ENCODE measurements at regions not wholly inside any gene's neighbourhood (a gene's known extent, or its start where the extent isn't known, plus 50 kb on each side); places are given as distances from the start of the nearest gene placed in this dataset.

DNA sequence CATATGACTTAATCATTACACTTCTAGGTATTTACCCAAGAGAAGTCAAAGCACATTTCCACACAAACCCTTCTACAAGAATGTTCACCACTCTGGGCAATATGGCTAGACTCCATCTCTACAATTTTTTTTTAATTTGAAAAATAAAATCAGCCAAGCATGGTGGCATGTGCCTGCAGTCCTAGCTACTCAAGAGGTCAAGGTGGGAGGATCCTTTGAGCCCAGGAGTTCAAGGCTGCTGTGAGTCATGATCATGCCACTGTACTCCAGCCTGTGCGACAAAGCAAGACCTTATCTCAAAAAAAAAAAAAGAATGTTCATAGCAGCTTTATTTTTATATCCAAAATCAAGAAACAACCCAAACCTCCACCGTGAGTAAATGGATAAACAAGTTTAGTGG is 70.3 kb upstream of the MBNL3 start:
- TF ChIP-seq, protein P1, sequence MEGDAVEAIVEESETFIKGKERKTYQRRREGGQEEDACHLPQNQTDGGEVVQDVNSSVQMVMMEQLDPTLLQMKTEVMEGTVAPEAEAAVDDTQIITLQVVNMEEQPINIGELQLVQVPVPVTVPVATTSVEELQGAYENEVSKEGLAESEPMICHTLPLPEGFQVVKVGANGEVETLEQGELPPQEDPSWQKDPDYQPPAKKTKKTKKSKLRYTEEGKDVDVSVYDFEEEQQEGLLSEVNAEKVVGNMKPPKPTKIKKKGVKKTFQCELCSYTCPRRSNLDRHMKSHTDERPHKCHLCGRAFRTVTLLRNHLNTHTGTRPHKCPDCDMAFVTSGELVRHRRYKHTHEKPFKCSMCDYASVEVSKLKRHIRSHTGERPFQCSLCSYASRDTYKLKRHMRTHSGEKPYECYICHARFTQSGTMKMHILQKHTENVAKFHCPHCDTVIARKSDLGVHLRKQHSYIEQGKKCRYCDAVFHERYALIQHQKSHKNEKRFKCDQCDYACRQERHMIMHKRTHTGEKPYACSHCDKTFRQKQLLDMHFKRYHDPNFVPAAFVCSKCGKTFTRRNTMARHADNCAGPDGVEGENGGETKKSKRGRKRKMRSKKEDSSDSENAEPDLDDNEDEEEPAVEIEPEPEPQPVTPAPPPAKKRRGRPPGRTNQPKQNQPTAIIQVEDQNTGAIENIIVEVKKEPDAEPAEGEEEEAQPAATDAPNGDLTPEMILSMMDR (IDR thresholded peaks at IDR 0.05) = no peak
- TF ChIP-seq POLR2A (IDR thresholded peaks at IDR 0.05) = no peak
